ENCODE measurements at regions not wholly inside any gene's neighbourhood (a gene's known extent, or its start where the extent isn't known, plus 50 kb on each side); places are given as distances from the start of the nearest gene placed in this dataset.

DNA sequence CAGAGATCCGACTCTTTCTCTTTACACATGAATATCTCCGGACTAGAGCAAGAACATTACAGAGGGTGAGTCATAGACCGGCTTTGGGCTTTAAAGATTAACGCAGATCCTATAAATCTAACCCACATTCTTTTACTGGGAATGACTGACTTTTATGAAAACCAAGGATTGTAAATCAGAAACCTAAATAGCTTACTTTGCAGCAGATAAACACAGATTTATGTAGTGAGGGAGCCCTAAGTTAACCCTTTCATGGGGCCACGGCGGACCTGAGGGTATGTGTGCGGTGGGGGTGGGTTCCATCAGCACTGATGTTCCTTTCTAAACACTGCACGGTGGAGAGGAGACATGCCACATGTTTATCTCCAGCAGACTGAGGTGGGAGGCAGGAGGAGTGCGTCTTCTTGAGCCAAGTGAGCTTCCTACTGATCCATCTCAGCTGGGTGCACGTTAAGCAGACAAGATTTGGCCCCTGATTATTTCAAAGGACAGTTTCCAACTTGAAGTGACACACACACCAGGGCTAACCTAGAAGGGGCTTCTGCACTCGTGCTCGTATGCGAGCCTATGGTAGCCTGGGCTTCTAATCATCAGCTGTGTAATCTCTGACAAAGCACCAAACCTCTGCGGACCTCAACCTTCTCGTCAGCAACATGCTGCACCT lies 127.6 kb downstream of the WDR11 start:
- Histone ChIP-seq H3K4me2 (ENCODE audit: control insufficient read depth, insufficient read depth) (no peak overlapping the region), H4K20me1 (ENCODE audit: control insufficient read depth, insufficient read depth) (no peaks in the 10 kb centered on the region), H3K4me1 (ENCODE audit: control insufficient read depth, insufficient read depth, low read length) (no peaks in the 10 kb centered on the region), H2AFZ (ENCODE audit: control insufficient read depth, low read depth, low read length) (no peak overlapping the region), H3K4me3 (no peak overlapping the region), H3K9ac (ENCODE audit: control insufficient read depth, insufficient read depth, low read length) (no peak overlapping the region), H3K27me3 (replicated peaks in 1 of 2; ENCODE audit: control insufficient read depth in 2 of 2, insufficient read depth in 2 of 2, low read length in 1 of 2) (peaks cover 0 to 9% of the 10 kb centered on the region in 2 experiments; a peak in 2 of 4 replicates), H3K36me3 (ENCODE audit: control insufficient read depth in 2 of 2, insufficient read depth in 2 of 2, low read length in 1 of 2) (no peaks in the 10 kb centered on the region), H3K9me3 (replicated peaks; ENCODE audit: control insufficient read depth, insufficient read depth, low read length) (no peaks in the 10 kb centered on the region; the same call in 2 of the 3 replicates), H3K27ac (ENCODE audit: control insufficient read depth, insufficient read depth) (no peak overlapping the region), H3K79me2 (ENCODE audit: control insufficient read depth, insufficient read depth, low read length) (no peaks in the 10 kb centered on the region)
- in situ Hi-C loops (cut with MboI): no loop called here
- intact Hi-C loops (cut with micrococcal nuclease; ENCODE audit: unreplicated experiment): no loop called here
- RAD21 ChIA-PET (ENCODE audit: unreplicated experiment): no interaction called here
- CTCF ChIA-PET: no interaction called here
- no TSS peak for BruUV-seq (replicated peaks)
- FAIRE-seq (no peak), DNase-seq (ENCODE audit: low read depth, low spot score) (no peak), ATAC-seq (no peak)
- WGBS (ENCODE audit: insufficient coverage, insufficient replicate concordance, low lambda C conversion rate, missing lambda C conversion rate): 56% methylated on average over 15 of the region's 15 CpGs
- TF ChIP-seq RAD51 (IDR thresholded peaks at IDR 0.05) (no peak), POLR2AphosphoS2 (IDR thresholded peaks at IDR 0.05; ENCODE audit: low read depth, low read length) (no peak), USF2 (IDR thresholded peaks at IDR 0.05; ENCODE audit: borderline replicate concordance, low read depth, low read length) (no peak), NFYB (IDR thresholded peaks at IDR 0.05; ENCODE audit: insufficient read depth, low read depth, low read length) (no peak), POLR2A (IDR thresholded peaks at IDR 0.05; ENCODE audit: low read depth, low read length) (no peak), ZBED1 (IDR thresholded peaks at IDR 0.05; ENCODE audit: borderline replicate concordance) (no peak)
- TF ChIP-seq, protein P1, sequence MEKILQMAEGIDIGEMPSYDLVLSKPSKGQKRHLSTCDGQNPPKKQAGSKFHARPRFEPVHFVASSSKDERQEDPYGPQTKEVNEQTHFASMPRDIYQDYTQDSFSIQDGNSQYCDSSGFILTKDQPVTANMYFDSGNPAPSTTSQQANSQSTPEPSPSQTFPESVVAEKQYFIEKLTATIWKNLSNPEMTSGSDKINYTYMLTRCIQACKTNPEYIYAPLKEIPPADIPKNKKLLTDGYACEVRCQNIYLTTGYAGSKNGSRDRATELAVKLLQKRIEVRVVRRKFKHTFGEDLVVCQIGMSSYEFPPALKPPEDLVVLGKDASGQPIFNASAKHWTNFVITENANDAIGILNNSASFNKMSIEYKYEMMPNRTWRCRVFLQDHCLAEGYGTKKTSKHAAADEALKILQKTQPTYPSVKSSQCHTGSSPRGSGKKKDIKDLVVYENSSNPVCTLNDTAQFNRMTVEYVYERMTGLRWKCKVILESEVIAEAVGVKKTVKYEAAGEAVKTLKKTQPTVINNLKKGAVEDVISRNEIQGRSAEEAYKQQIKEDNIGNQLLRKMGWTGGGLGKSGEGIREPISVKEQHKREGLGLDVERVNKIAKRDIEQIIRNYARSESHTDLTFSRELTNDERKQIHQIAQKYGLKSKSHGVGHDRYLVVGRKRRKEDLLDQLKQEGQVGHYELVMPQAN (conservative IDR thresholded peaks at IDR 0.05): no peak
- SMC1A ChIA-PET (ENCODE audit: uncharacterized antibody, unreplicated experiment): no interaction called here
- POLR2A ChIA-PET: no interaction called here

All from GM12878 (cell line).